ENCODE measurements at regions not wholly inside any gene's neighbourhood (a gene's known extent, or its start where the extent isn't known, plus 50 kb on each side); places are given as distances from the start of the nearest gene placed in this dataset.

DNA sequence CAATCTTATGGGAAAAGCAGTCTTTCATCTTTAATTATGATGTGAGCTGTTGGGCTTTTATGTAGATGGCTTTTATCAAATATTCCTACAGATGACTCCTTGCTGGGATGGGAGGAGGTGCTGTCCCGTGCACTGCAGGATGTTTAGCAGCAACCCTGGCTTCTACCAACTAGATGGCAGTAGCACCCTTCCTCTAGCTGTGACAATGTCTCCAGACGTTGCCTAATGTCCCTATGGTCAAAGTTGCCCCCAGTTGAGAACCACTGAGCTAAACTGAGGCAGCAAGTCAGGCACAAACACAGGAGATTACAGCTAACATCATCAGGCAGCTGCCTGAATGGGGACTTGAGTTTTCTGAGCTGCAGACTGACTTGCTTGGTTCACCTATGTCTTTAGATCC lies 401.9 kb upstream of the PDE4D start:
- no peak overlapping the region for H3K27ac ChIP-seq
- intact Hi-C loops (cut with DNase I) = no loop called here
- no peak overlapping the region for H3K4me3 ChIP-seq
- no peaks in the 10 kb centered on the region for H3K36me3 ChIP-seq
- H3K9me3 ChIP-seq = no peaks in the 10 kb centered on the region
- H3K27me3 ChIP-seq = no peaks in the 10 kb centered on the region
- WGBS, 2 donors = 0 to 8% methylated on average over 2 of the region's 2 CpGs
- no peak for DNase-seq
- H3K4me1 ChIP-seq = no peaks in the 10 kb centered on the region
- TF ChIP-seq CTCF (IDR thresholded peaks at IDR 0.05) = peak; percentile 15 to 53 (median 34)
- TF ChIP-seq POLR2A (IDR thresholded peaks at IDR 0.05) = no peak

DNA sequence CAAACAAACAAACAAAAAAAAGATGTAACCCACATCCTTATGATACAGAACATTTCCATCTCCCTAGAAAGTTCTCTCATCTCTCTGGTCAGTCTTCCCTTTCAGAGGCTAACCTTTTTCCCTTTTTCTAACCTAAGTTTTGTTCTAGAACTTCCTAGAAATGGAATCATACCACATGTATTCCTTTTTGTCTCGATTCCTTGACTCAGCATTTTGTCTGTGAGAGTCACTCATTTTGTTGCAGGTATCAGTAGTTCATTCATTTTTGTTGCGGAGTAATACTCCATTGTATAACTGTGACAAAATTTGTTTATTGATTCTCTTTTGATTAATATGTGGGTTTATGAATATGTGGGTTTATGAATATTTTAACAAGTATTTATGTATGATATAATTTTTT lies 400.0 kb upstream of the PDE4D start:
- no peaks in the 10 kb centered on the region for H3K4me1 ChIP-seq
- 66 to 76% methylated on average over 2 of the region's 2 CpGs for WGBS, 2 donors
- no peak overlapping the region for H3K27ac ChIP-seq
- TF ChIP-seq CTCF (IDR thresholded peaks at IDR 0.05) (no peak), POLR2A (IDR thresholded peaks at IDR 0.05) (no peak)
- H3K27me3 ChIP-seq = no peaks in the 10 kb centered on the region
- intact Hi-C loops (cut with DNase I) = no loop called here
- H3K4me3 ChIP-seq = no peak overlapping the region
- no peaks in the 10 kb centered on the region for H3K36me3 ChIP-seq
- no peak for DNase-seq
- H3K9me3 ChIP-seq = no peaks in the 10 kb centered on the region

GRCh38 chr5:60287174-60287771 lies 393.7 kb upstream of the PDE4D start:
- TF ChIP-seq CTCF (IDR thresholded peaks at IDR 0.05) (peak in 5 of 6 experiments; percentile 19 to 54 (median 36)), POLR2A (IDR thresholded peaks at IDR 0.05) (no peak)
- Histone ChIP-seq H3K27ac (no peak overlapping the region), H3K36me3 (no peaks in the 10 kb centered on the region), H3K4me3 (no peak overlapping the region), H3K4me1 (no peaks in the 10 kb centered on the region), H3K27me3 (no peaks in the 10 kb centered on the region), H3K9me3 (no peaks in the 10 kb centered on the region)
- no peak for DNase-seq
- intact Hi-C loops (cut with DNase I) = no loop called here
- 41 to 50% methylated on average over 5 of the region's 5 CpGs for WGBS, 2 donors

DNA sequence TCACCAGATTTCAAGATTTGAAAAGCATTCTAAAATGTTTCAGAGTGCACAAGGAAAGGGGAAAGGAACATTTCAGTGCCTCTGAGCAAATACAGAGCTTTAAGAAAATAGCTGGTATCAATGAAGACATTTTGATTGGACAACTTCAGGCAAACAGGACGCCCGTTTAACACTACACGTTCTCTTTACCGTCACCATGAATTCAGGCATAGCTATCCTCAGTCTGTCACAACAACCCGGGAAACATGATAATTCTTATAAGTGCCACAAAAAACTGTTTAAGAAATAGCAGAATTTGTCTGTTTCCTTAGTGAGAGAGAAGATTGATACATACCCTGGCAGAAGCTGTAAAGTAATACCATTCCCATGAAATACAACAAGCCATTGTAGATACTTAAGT lies 392.4 kb upstream of the PDE4D start:
- intact Hi-C loops (cut with DNase I) = no loop called here
- Histone ChIP-seq H3K9me3 (no peaks in the 10 kb centered on the region), H3K4me1 (no peaks in the 10 kb centered on the region), H3K4me3 (no peak overlapping the region), H3K27ac (no peak overlapping the region), H3K36me3 (no peaks in the 10 kb centered on the region), H3K27me3 (no peaks in the 10 kb centered on the region)
- DNase-seq = no peak
- WGBS, 2 donors = 81 to 86% methylated on average over 5 of the region's 5 CpGs
- TF ChIP-seq CTCF (IDR thresholded peaks at IDR 0.05) (no peak), POLR2A (IDR thresholded peaks at IDR 0.05) (no peak)

DNA sequence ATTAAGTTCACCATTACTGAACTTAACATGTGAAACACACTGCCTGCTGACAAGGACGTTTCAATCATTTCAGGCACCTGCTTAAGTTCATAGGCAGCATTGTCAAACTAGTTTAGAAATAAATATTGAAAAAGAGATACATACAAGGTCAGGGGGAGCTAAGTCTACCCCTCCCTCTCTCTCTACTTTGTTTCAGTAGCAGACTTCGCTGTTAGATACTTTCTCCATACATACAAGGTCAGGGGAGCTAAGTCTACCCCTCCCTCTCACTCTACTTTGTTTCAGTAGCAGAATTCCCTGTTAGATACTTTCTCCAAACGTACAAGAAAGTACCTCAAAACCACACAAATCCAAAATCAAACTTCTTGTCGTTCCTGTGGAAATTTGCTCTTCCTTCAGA lies 387.4 kb upstream of the PDE4D start:
- Histone ChIP-seq H3K9me3 (no peaks in the 10 kb centered on the region), H3K4me3 (no peak overlapping the region), H3K36me3 (no peaks in the 10 kb centered on the region), H3K27me3 (no peaks in the 10 kb centered on the region), H3K27ac (no peak overlapping the region), H3K4me1 (no peaks in the 10 kb centered on the region)
- intact Hi-C loops (cut with DNase I) = no loop called here
- 57 to 65% methylated on average over 4 of the region's 4 CpGs for WGBS, 2 donors
- TF ChIP-seq POLR2A (IDR thresholded peaks at IDR 0.05) (no peak), CTCF (IDR thresholded peaks at IDR 0.05) (no peak)
- DNase-seq = no peak
